ENCODE measurements at regions not wholly inside any gene's neighbourhood (a gene's known extent, or its start where the extent isn't known, plus 50 kb on each side); places are given as distances from the start of the nearest gene placed in this dataset.
A peak's percentile ranks its signal among the peaks of the same experiment; 100 is the strongest.

- no peak for DNase-seq (ENCODE audit: low read depth, low spot score)
Measured at GRCh38 chr10:127797339-127797738, 60.4 kb downstream of the FOXI2 start.

GRCh38 chr10:127798111-127798510, 61.1 kb downstream of the FOXI2 start:
- no peak for DNase-seq (ENCODE audit: low read depth, low spot score)

More at GRCh38 chr10:127797339-127797738, 60.4 kb downstream of the FOXI2 start:
- in situ Hi-C loops (cut with HindIII; ENCODE audit: low pct_unique_long_range_greater_than_20kb, low sequenced_read_pairs) = no loop called here

DNA sequence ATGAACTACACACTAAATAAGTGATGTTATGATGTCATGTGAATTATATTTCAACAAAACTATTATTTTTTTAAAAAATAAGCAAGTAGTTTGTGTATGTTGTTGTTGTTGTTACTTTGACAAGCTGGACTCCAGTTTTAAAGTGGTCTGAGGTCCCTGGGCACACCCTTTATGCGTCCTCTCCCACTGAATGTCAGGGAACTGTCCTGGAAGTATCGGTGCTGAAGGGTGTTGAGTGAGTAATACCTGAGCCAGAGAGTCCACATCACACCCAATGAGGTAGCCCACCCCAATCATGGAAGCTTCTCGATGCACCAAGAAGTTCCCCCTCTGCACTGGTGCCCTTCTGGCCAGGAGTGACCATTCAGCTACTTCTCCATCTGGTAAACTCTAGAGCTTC, 64.3 kb downstream of the FOXI2 start:
- in situ Hi-C loops (cut with HindIII; ENCODE audit: low pct_unique_long_range_greater_than_20kb, low sequenced_read_pairs) = no loop called here
- no peak for DNase-seq (ENCODE audit: low read depth, low spot score)

More at GRCh38 chr10:127798111-127798510, 61.1 kb downstream of the FOXI2 start:
- in situ Hi-C loops (cut with HindIII; ENCODE audit: low pct_unique_long_range_greater_than_20kb, low sequenced_read_pairs) = no loop called here

GRCh38 chr10:127802531-127803095, 65.6 kb downstream of the FOXI2 start:
- in situ Hi-C loops (cut with HindIII; ENCODE audit: low pct_unique_long_range_greater_than_20kb, low sequenced_read_pairs) = no loop called here
- DNase-seq (ENCODE audit: low read depth, low spot score) = no peak

- in situ Hi-C loops (cut with HindIII; ENCODE audit: low pct_unique_long_range_greater_than_20kb, low sequenced_read_pairs) = no loop called here
- DNase-seq (ENCODE audit: low read depth, low spot score) = no peak
Measured at GRCh38 chr10:127804696-127805095, 67.7 kb downstream of the FOXI2 start.

DNA sequence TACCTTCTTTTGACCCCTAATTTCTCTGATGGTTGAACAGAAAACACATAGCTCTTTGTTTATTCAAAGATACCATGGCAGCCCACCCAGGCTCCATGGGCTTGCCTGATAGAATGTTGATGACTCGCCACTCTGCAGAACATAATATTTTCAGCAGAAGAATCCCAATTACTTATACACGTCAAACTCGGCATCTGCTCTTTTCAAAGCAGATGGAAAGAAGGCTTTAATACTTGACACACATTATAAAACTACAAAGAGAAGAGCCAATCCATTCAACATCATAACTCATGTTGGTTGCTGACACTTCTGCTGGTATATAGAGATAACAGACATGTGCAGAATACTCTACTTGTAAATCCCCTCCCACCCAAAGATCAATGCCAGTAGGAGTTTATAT, 69.0 kb downstream of the FOXI2 start:
- in situ Hi-C loops (cut with HindIII; ENCODE audit: low pct_unique_long_range_greater_than_20kb, low sequenced_read_pairs) = no loop called here
- no peak for DNase-seq (ENCODE audit: low read depth, low spot score)

- in situ Hi-C loops (cut with HindIII; ENCODE audit: low pct_unique_long_range_greater_than_20kb, low sequenced_read_pairs) = no loop called here
- DNase-seq (ENCODE audit: low read depth, low spot score) = no peak
Measured at GRCh38 chr10:127812041-127812440, 75.1 kb downstream of the FOXI2 start.

DNA sequence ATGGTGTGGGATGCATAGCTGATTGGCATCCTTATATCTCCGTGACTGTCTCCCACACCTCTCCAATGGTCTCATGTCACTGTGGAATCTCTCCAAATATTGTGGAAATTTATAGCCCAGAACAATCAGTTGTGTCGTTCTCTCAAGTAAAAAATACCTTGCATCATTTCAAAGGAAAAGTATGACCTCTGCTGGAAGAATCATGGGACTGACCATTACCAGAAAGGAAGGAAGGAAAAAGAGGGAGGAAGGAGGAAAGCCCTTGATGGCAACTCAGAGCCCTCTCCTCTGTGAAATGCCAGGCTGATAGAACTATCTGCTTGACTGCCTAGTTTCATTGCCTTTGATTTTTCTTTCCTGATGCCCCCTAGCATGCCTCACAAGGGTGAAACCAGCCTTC, 76.3 kb downstream of the FOXI2 start:
- in situ Hi-C loops (cut with HindIII; ENCODE audit: low pct_unique_long_range_greater_than_20kb, low sequenced_read_pairs) = no loop called here
- DNase-seq (ENCODE audit: low read depth, low spot score) = peak; percentile 50

GRCh38 chr10:127815147-127815546, 77.6 kb downstream of the CLRN3 start:
- in situ Hi-C loops (cut with HindIII; ENCODE audit: low pct_unique_long_range_greater_than_20kb, low sequenced_read_pairs) = no loop called here
- DNase-seq (ENCODE audit: low read depth, low spot score) = peak; percentile 20

DNA sequence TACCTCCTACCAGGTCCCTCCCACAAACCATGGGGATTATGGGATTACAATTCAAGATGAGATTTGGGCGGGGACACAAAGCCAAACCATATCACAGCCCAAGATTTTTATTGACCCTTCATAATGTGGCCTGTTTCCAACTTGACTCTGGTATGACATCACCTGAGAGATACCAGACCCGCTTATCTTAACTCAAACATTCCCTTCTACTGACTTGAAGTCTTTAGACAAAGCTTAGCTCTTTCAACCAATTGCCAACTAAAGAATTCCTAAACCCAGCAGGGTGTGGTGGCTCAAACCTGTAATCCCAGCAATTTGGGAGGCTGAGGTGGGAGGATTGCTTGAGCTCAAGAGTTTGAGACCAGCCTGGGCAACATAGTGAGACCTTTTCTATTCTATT, 67.9 kb downstream of the CLRN3 start:
- no peak for DNase-seq (ENCODE audit: low read depth, low spot score)
- in situ Hi-C loops (cut with HindIII; ENCODE audit: low pct_unique_long_range_greater_than_20kb, low sequenced_read_pairs) = no loop called here

DNA sequence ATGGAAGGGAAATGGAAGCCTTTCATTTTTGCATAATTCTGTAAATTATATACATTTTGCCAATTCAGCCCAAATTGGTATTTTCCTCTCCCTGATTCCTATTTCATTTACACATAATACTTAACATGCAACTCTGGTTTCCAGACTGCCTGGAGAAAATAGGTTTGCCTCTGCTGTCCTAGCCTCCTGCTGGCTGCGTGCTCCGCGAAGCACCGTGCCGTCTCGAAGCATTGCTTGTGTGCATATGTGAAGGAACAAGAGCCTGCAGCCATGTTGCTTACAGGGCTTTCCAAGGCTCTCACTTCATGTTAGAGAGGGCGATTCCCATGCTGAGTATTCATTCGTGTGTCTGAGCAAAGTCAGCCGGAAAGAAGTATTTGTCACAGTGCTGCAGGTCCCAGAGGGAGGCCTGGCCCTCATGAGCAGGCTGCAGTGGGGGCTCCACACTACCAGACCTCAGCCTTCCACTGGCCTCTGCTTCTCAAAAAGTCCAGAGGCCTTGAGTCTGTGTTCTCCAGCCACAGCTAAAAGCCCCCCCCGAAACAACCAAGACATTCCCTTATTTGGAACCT, 66.5 kb downstream of the CLRN3 start:
- in situ Hi-C loops (cut with HindIII; ENCODE audit: low pct_unique_long_range_greater_than_20kb, low sequenced_read_pairs) = no loop called here
- DNase-seq (ENCODE audit: low read depth, low spot score) = no peak

- no peak for DNase-seq (ENCODE audit: low read depth, low spot score)
- in situ Hi-C loops (cut with HindIII; ENCODE audit: low pct_unique_long_range_greater_than_20kb, low sequenced_read_pairs) = no loop called here
Measured at GRCh38 chr10:127827354-127828140, 65.2 kb downstream of the CLRN3 start.

Data from SK-MEL-5 (cell line).